ENCODE measurements at regions not wholly inside any gene's neighbourhood (a gene's known extent, or its start where the extent isn't known, plus 50 kb on each side); places are given as distances from the start of the nearest gene placed in this dataset.

DNA sequence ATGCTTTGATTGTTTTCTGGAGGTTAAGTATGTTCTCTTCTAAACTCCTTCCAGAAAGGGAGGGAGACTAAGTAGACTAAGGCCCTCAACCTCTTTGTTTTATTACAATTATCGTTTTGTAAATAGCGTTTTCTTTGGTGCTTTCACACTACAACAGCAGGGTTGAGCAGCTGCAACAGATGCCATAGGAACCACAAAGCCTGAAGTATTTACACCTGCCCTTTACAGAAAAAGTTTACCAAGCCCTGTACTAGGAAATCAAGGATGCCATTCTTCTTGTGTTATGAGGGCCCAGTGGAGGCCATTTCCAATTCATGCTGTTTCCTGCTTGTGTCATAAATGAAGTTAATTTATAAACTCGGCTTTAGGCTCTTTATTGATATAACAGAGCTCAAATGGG, 914.8 kb downstream of the DCDC2C start:
- DNase-seq, result no peak

- DNase-seq, result no peak
Measured at GRCh38 chr2:4618630-4619228, 915.4 kb downstream of the DCDC2C start.

- DNase-seq, result no peak
Measured at GRCh38 chr2:4628998-4629501, 925.7 kb downstream of the DCDC2C start.

- DNase-seq, result no peak
Measured at GRCh38 chr2:4635289-4635688, 931.9 kb downstream of the DCDC2C start.

DNA sequence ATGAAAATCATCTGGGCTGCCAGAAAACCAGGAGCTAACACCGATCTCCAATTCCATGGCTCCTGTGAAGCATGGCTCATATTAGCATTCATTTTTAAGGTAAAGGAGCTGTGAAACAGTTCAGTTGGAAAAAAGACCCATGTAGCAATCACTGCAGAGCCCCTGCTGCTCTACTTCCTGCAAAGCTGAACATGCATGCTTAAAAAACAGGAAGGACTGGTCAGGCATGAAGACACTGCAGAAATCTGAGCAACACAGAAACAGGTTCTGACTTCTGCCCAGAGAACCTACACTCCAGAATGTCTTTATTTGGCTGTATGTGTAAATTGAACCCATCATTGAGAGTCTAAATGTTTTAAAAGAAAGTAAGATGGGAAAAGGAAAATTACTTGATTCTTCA, 950.6 kb downstream of the DCDC2C start:
- no peak for DNase-seq

- DNase-seq, result no peak
Measured at GRCh38 chr2:4656326-4656725, 953.0 kb downstream of the DCDC2C start.

DNA sequence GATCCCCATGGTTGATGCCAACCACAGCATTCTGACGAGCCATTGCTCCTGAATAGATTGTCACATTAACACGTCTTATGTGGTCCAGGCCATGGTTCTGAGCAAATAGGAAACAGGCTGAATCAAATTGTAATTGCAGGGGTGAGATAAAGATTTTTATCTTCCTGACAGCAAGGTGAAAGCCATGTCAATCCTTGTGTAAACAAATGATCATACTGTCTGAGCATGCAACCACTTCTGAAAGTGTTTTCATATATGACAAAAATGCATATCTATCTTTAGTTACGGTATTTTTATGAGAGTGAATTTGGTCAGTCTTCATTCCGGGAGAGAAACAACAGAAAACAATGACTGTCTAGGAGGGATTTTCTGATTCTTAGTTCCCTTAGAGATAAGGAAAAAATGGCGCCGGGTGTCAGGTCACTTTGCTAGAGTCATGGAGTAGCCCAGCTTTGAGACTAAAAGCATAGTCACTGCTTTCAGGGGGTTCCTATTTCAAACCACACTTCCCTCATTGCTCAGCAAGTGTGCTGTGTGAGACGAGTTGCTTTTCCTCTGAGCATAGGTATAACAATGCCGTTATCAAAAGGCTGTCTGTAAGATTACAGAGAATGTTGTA, 958.9 kb downstream of the DCDC2C start:
- DNase-seq, result no peak

DNA sequence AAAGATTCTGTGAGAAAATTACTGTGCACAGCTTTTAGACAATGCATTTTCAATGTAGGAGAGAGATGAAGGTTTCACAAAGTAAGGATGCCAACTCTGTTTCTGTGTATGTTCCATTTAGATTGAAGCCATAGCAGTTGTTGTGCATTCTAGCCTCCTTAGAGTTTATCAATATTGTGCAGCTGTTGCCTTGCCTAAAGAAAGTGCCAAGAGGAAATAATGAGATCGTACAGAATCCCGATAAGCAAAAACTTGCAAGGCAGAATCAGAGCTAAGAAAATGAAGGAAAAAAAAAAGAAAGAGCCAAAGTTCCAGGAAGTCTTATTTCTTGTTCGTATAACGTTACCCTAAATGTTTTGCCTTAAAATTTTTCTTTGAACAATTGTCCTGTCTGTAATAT, 965.0 kb downstream of the DCDC2C start:
- no peak for DNase-seq

DNA sequence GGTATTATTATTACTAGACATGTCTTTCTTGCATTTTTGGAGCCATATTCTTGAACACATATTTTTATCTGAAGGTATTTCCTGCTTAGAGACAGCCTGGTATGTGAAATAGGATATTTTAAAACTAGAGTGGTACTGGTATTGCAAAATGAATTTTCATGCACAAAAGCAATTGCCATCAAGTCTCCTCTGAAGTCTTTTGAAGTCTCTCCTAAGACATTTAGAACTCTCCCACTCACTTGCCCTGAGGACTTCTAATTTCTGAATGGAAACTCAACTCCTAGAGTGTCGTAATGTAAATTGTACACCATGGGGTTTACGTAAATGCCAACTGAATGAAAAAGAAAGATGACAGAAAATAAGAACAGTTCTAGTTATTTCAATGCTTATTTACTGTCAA, 967.0 kb downstream of the DCDC2C start:
- no peak for DNase-seq

DNA sequence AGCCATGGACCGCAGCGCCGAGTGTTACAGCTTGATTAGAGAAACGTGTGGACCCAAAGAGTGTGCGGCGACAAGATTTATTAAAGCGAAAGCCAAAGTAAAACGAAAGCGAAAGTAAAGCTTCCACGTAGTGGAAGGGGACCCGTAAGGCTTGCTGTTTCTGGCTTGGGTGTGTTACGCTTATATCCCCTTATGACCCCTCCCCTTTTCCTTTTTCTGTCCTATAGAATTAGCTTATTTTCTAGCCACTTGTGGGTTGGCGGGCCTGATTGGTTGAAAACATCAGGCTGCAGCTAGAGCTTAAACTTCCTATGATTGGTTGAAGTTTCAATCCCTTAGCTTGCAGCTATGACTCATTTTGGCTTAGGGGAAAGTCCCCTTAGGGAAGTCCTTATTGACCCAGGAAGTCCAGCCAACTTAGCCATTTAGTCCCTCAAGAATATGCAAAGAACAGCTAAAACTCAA, 969.7 kb downstream of the DCDC2C start:
- no peak for DNase-seq

GRCh38 chr2:4674007-4674406, 970.6 kb downstream of the DCDC2C start:
- DNase-seq, result no peak

DNA sequence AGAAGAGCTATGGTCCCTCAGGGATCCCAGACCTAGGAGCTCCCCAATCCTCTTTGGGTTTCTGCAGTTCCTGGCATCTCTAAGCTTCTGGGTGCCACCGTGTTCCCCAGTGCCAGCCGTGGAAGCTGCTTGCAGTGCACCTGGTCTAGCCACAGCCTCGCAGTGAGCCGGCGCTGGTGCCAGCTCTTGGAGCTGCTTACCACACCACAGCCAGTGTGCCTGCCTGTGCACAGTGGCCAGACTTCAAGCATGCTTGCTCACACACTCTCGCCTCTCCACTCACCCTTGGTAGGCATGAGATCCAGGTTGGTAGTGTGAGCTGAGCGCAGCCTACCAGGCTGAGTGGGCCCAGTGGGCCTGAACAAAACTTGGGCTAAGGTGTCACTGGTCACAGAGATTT, 971.9 kb downstream of the DCDC2C start:
- DNase-seq, result no peak

- DNase-seq, result no peak
Measured at GRCh38 chr2:4678927-4679326, 975.6 kb downstream of the DCDC2C start.

DNA sequence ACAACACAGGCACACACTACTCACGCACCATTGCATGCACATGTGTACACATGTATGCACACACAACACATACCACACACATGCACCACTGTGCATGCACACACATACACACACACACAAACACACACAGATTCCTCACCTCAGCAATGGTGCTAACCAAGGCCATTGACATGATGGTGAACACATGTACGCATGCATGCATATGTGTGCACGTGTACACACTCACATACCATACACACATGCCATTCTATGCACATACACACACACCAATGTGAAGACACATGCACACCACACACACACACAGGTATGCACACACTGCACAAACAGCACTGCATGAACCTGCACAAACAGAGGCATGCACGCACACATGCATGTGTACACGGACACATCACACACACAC, 976.0 kb downstream of the DCDC2C start:
- DNase-seq, result no peak

- DNase-seq, result no peak
Measured at GRCh38 chr2:4684921-4685320, 981.5 kb downstream of the DCDC2C start.

- DNase-seq, result no peak
Measured at GRCh38 chr2:4690913-4691312, 987.5 kb downstream of the DCDC2C start.

- DNase-seq, result no peak
Measured at GRCh38 chr2:4693266-4693665, 989.9 kb downstream of the DCDC2C start.

- no peak for DNase-seq
Measured at GRCh38 chr2:4695281-4695861, 992.0 kb downstream of the DCDC2C start.

- DNase-seq, result no peak
Measured at GRCh38 chr2:4715065-4715464, 977.1 kb upstream of the SOX11 start.

DNA sequence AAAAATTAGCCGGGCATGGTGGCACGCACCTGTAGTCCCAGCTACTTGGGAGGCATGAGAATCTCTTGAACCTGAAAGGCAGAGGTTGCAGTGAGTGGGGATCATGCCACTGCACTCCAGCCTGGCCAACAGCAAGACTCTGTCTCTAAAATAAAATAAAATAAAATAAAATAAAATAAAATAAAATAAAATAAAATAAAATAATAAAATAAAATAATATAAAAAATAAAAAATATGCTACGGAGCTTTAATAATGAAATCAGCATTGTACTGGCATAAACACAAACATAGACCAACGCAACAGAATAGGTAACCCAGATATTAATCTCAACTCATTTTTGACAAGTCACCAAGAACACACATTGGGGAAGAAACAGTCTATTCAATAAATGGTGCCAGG, 973.4 kb upstream of the SOX11 start:
- DNase-seq, result no peak

GRCh38 chr2:4725618-4726017, 966.6 kb upstream of the SOX11 start:
- no peak for DNase-seq

DNA sequence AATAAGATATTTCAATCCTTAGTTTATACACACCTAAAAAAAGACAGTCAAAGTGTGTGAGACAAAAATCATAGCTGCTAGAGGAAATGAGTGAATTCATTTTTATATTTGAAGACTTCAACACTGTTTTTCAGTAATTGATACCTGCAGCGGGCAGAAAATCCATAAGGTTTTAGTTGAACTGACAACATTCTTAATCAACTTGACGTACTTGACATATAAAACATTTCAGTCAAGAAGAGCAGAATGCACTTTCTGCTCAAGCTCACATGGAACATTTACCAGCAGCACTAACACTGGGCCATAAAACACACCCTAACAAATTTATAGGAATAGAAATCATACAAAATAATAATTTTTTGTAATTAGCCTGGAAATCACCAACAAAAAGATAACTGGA, 959.6 kb upstream of the SOX11 start:
- no peak for DNase-seq

DNA sequence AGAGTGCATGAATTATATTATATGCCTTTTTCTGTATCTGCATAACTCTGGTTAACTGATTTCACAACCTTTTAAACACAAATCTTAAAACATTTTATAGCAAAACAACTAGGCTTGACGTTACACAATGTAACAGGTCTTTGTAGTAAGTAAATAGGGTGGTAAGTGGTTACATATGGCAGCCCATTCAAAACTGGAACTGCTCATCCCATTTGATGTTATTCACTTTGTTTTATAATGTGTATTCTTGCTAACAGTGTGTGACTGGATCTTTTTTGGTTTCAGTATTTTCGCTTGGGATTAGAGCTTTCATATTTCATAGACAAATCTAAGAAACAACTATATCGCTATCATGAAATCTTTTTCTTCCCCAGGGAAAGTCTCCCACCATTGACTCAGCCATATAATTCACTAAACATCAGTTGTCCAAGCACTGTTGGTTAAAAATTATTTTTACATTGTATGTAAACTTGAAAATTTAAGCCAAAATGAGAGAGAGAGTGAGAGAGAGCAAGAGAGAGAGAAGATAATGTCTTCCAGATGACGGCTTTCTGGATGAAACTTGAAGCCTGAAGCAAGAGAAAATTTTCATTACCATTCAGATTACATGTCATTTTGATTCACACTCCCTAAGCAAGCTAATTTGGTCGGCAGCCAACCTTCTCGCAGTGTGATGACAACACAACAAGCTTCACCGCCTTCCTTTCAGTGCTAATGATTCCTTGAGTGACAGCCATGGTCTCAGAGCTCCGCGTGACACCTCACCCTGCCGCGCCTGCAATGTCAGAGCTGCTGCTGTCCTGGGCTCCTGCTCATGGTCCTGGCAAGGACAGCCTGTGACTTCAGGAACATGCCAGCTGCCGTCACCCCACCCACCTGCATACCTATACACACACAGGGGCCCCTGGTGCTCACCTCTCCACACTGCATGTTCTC, 946.9 kb upstream of the SOX11 start:
- DNase-seq, result no peak

All from activated naive CD4-positive, alpha-beta T cell (primary cell).